ENCODE measurements at regions not wholly inside any gene's neighbourhood (a gene's known extent, or its start where the extent isn't known, plus 50 kb on each side); places are given as distances from the start of the nearest gene placed in this dataset.

DNA sequence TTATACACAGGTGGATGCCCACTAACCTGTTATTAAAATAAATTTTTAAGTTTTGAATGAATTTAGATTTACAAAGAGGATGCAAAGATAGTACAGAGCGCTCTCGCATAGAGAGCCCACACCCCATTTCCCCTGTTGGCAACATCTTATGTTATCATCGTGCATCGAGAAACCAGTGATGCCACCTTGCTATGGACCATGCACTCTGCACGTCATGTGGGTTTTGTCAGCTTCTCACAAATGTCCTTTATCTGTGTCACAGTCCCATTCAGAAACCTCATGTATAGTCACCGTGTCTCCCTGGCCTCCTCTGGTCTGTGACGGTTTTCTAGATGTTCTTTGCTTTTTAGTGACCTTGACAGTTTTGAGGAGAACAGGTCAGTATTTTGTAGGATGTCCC lies 60.0 kb downstream of the ING1 start:
- H3K27ac ChIP-seq (ENCODE audit: low read depth, low read length, poor library complexity, severe bottlenecking) = no peak overlapping the region
- no peaks in the 10 kb centered on the region for H3K9me3 ChIP-seq (ENCODE audit: low read length)
- no peaks in the 10 kb centered on the region for H3K4me1 ChIP-seq (ENCODE audit: insufficient read depth, low read length, severe bottlenecking)
- no peaks in the 10 kb centered on the region for H3K36me3 ChIP-seq (ENCODE audit: insufficient read depth, low read length)
- no peaks in the 10 kb centered on the region for H3K9me2 ChIP-seq (ENCODE audit: low read depth, low read length)
- no peak overlapping the region for H2AFZ ChIP-seq (ENCODE audit: low read length)
- no peak overlapping the region for H3K9ac ChIP-seq (ENCODE audit: low read length)
- H3K4me2 ChIP-seq (ENCODE audit: low read length) = no peak overlapping the region
- H3K79me2 ChIP-seq (ENCODE audit: insufficient read depth, low read length) = no peaks in the 10 kb centered on the region
- H3K27me3 ChIP-seq (ENCODE audit: insufficient read depth, low read length) = no peaks in the 10 kb centered on the region; the same call in 1 of the 2 replicates
- no peak for TF ChIP-seq EZH2 (IDR thresholded peaks at IDR 0.05; ENCODE audit: borderline replicate concordance, low read length)
- TF ChIP-seq, protein P1, sequence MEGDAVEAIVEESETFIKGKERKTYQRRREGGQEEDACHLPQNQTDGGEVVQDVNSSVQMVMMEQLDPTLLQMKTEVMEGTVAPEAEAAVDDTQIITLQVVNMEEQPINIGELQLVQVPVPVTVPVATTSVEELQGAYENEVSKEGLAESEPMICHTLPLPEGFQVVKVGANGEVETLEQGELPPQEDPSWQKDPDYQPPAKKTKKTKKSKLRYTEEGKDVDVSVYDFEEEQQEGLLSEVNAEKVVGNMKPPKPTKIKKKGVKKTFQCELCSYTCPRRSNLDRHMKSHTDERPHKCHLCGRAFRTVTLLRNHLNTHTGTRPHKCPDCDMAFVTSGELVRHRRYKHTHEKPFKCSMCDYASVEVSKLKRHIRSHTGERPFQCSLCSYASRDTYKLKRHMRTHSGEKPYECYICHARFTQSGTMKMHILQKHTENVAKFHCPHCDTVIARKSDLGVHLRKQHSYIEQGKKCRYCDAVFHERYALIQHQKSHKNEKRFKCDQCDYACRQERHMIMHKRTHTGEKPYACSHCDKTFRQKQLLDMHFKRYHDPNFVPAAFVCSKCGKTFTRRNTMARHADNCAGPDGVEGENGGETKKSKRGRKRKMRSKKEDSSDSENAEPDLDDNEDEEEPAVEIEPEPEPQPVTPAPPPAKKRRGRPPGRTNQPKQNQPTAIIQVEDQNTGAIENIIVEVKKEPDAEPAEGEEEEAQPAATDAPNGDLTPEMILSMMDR (IDR thresholded peaks at IDR 0.05; ENCODE audit: low read length) = no peak
- H3K4me3 ChIP-seq (ENCODE audit: low read depth, low read length, poor library complexity, severe bottlenecking) = no peak overlapping the region
- H4K20me1 ChIP-seq (ENCODE audit: insufficient read depth, low read length) = no peaks in the 10 kb centered on the region
- no peaks in the 10 kb centered on the region for H3F3A ChIP-seq (ENCODE audit: insufficient read depth, low read length)

DNA sequence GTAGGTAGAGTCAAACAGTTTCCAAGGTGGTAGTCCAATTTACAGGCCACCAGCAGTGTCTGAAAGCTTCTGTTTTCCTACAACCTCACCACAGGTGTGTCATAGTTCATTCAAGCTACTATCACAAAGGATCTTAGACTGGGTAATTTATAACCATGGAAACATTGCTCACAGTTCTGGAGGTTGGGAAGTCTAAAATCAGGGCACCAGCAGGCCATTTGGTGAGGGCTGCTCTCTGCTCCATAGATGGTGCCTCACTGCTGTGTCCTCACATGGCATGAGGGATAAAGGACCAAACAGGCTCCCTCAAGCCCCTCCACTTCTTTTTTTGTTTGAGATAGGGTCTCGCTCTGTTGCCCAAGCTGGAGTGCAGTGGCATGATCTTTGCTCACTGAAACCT lies 60.6 kb downstream of the ING1 start:
- Histone ChIP-seq H4K20me1 (ENCODE audit: insufficient read depth, low read length) (no peaks in the 10 kb centered on the region), H3K9me2 (ENCODE audit: low read depth, low read length) (no peaks in the 10 kb centered on the region), H3K79me2 (ENCODE audit: insufficient read depth, low read length) (no peaks in the 10 kb centered on the region), H3F3A (ENCODE audit: insufficient read depth, low read length) (no peaks in the 10 kb centered on the region), H3K27me3 (ENCODE audit: insufficient read depth, low read length) (no peaks in the 10 kb centered on the region; the same call in 1 of the 2 replicates), H3K9me3 (ENCODE audit: low read length) (no peaks in the 10 kb centered on the region), H3K36me3 (ENCODE audit: insufficient read depth, low read length) (no peaks in the 10 kb centered on the region), H3K4me3 (ENCODE audit: low read depth, low read length, poor library complexity, severe bottlenecking) (no peak overlapping the region), H2AFZ (ENCODE audit: low read length) (no peak overlapping the region), H3K4me1 (ENCODE audit: insufficient read depth, low read length, severe bottlenecking) (no peaks in the 10 kb centered on the region), H3K4me2 (ENCODE audit: low read length) (no peak overlapping the region), H3K9ac (ENCODE audit: low read length) (no peak overlapping the region), H3K27ac (ENCODE audit: low read depth, low read length, poor library complexity, severe bottlenecking) (no peak overlapping the region)
- TF ChIP-seq EZH2 (IDR thresholded peaks at IDR 0.05; ENCODE audit: borderline replicate concordance, low read length) = no peak
- TF ChIP-seq, protein P1 (IDR thresholded peaks at IDR 0.05; ENCODE audit: low read length) = no peak

DNA sequence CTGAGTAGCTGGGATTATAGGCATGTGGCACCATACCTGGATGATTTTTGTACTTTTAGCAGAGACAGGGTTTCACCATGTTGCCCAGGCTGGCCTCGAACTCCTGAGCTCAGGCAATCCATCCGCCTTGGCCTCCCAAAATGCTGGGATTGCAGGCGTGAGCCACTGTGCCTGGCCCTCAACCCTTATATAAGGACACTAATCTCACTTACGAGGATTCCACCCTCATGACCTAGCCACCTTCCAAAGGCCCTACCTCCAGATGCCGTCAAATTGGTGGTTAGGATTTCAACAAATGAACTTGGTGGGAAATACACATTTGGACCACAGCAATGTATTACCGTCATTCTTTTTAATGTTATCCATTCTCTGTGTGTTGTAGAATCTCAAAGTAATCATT lies 61.0 kb downstream of the ING1 start:
- Histone ChIP-seq H3K9ac (ENCODE audit: low read length) (no peak overlapping the region), H3F3A (ENCODE audit: insufficient read depth, low read length) (no peaks in the 10 kb centered on the region), H3K9me2 (ENCODE audit: low read depth, low read length) (no peaks in the 10 kb centered on the region), H3K79me2 (ENCODE audit: insufficient read depth, low read length) (no peaks in the 10 kb centered on the region), H3K27ac (ENCODE audit: low read depth, low read length, poor library complexity, severe bottlenecking) (no peak overlapping the region), H3K4me1 (ENCODE audit: insufficient read depth, low read length, severe bottlenecking) (no peaks in the 10 kb centered on the region), H2AFZ (ENCODE audit: low read length) (no peak overlapping the region), H3K27me3 (ENCODE audit: insufficient read depth, low read length) (no peaks in the 10 kb centered on the region; the same call in 1 of the 2 replicates), H3K36me3 (ENCODE audit: insufficient read depth, low read length) (no peaks in the 10 kb centered on the region), H3K9me3 (ENCODE audit: low read length) (no peaks in the 10 kb centered on the region), H3K4me2 (ENCODE audit: low read length) (no peak overlapping the region), H3K4me3 (ENCODE audit: low read depth, low read length, poor library complexity, severe bottlenecking) (no peak overlapping the region), H4K20me1 (ENCODE audit: insufficient read depth, low read length) (no peaks in the 10 kb centered on the region)
- TF ChIP-seq, protein P1 (IDR thresholded peaks at IDR 0.05; ENCODE audit: low read length) = no peak
- no peak for TF ChIP-seq EZH2 (IDR thresholded peaks at IDR 0.05; ENCODE audit: borderline replicate concordance, low read length)

All from OCI-LY1 (cell line).